22Rv1 (cell line): ENCODE measurements at regions not wholly inside any gene's neighbourhood (a gene's known extent, or its start where the extent isn't known, plus 50 kb on each side); places are given as distances from the start of the nearest gene placed in this dataset.

Source experiments
- ZFX ChIP-seq: fragments of 450-650 bp; IDR thresholded peaks from 2 replicates; pipeline ENCODE4 v1.6.1; 2017; ENCODE audit warnings: antibody characterized with exemption, borderline replicate concordance
- TF ChIP-seq, protein P1 (sequence below): fragments of 450-650 bp; IDR thresholded peaks from 2 replicates; pipeline ENCODE4 v1.5.1; 2017; ENCODE audit warnings: mild to moderate bottlenecking

DNA sequence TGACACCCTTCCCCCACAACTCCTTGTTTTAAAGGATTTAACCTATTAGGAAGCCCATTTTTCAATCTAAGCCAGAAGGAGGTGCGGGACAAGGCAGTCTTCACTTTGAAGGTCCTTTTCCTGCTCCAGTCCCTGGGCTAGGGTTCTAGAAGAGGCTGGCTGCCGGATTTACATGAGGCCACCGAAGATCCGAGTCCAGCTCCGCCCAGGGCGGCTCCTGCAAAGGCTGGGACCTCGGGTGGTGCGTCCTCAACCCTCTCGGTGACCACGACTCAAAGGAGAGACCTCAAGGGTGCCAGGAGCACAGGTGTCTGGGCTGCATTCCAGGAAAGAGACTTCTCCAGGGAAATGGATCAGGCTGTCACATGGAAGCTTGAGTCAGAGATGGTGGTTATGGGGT, 471.6 kb downstream of the PCDH19 start:
- no peak for TF ChIP-seq ZFX
- TF ChIP-seq, protein P1, sequence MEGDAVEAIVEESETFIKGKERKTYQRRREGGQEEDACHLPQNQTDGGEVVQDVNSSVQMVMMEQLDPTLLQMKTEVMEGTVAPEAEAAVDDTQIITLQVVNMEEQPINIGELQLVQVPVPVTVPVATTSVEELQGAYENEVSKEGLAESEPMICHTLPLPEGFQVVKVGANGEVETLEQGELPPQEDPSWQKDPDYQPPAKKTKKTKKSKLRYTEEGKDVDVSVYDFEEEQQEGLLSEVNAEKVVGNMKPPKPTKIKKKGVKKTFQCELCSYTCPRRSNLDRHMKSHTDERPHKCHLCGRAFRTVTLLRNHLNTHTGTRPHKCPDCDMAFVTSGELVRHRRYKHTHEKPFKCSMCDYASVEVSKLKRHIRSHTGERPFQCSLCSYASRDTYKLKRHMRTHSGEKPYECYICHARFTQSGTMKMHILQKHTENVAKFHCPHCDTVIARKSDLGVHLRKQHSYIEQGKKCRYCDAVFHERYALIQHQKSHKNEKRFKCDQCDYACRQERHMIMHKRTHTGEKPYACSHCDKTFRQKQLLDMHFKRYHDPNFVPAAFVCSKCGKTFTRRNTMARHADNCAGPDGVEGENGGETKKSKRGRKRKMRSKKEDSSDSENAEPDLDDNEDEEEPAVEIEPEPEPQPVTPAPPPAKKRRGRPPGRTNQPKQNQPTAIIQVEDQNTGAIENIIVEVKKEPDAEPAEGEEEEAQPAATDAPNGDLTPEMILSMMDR, result no peak
